ENCODE measurements at regions not wholly inside any gene's neighbourhood (a gene's known extent, or its start where the extent isn't known, plus 50 kb on each side); places are given as distances from the start of the nearest gene placed in this dataset.
"Not testable (repeated sequence)": the region's sequence is repeated elsewhere in the genome, so short reads cannot be mapped to it uniquely, and the experiment has no call there.

- TF ChIP-seq, protein P1, sequence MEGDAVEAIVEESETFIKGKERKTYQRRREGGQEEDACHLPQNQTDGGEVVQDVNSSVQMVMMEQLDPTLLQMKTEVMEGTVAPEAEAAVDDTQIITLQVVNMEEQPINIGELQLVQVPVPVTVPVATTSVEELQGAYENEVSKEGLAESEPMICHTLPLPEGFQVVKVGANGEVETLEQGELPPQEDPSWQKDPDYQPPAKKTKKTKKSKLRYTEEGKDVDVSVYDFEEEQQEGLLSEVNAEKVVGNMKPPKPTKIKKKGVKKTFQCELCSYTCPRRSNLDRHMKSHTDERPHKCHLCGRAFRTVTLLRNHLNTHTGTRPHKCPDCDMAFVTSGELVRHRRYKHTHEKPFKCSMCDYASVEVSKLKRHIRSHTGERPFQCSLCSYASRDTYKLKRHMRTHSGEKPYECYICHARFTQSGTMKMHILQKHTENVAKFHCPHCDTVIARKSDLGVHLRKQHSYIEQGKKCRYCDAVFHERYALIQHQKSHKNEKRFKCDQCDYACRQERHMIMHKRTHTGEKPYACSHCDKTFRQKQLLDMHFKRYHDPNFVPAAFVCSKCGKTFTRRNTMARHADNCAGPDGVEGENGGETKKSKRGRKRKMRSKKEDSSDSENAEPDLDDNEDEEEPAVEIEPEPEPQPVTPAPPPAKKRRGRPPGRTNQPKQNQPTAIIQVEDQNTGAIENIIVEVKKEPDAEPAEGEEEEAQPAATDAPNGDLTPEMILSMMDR (IDR thresholded peaks at IDR 0.05; ENCODE audit: insufficient read depth, low read length): not testable (repeated sequence)
- TF ChIP-seq POLR2AphosphoS5, GABPA (IDR thresholded peaks at IDR 0.05; ENCODE audit: low read depth): not testable (repeated sequence)
Observed at GRCh38 chr21:6040095-6040494, 4481.3 kb upstream of the TPTE start.
